GM21723 (cell line): ENCODE measurements at regions not wholly inside any gene's neighbourhood (a gene's known extent, or its start where the extent isn't known, plus 50 kb on each side); places are given as distances from the start of the nearest gene placed in this dataset.
"Not testable (repeated sequence)": the region's sequence is repeated elsewhere in the genome, so short reads cannot be mapped to it uniquely, and the experiment has no call there.

ENCODE experiments used
- ATAC-seq: cut with Tn5 transposase; IDR thresholded peaks from one replicate; pipeline ENCODE4 v1.9.1; 2021; ENCODE audit warnings: mild to moderate bottlenecking, moderate library complexity; ENCODE audit not compliant: unreplicated experiment

DNA sequence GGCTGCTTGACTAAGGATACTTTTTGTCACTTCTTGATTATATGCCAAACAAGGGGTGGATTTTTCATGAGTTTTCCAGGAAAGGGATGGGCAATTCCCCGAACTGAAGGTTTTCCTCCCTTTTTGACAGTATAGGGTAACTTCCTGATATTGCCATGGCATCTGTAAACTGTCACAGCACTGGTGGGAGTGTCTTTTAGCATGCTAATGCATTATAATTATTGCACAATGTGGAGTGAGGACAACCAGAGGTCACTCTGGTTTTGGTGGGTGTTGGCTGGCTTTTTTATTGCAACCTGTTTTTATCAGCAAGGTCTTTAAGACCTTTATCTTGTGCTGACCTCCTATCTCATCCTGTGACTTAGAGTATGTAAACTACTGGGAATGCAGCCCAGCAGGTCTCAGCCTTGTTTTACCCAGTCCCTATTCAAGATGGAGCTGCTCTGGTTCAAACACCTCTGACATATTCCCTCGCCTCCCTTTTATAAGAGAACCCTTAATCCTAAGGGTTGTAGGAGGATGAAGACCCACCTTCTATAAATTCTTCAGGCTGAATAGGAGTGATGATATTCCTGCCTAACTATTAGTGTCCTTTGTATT is 471.2 kb downstream of the ATP23 start:
- ATAC-seq: no peak

DNA sequence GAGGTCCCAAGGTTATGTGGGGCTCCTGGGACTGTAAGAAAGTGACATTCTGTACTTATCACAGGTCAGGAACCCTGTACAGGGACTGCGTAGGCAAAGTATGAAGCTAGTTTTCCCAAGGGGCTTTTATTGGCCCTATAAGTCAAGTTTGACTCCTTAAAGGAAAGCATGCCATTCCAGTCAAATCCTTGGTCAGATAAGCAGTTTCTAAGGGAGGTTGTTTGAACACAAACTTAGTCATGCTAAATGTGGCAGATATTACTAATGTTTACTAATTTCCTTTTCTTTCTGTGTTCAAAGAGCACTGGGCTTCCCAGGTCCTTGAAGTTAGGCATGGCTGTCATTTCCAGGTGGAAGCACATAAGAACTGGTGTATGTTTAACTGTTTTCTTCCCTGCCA is 472.4 kb downstream of the ATP23 start:
- ATAC-seq: no peak

DNA sequence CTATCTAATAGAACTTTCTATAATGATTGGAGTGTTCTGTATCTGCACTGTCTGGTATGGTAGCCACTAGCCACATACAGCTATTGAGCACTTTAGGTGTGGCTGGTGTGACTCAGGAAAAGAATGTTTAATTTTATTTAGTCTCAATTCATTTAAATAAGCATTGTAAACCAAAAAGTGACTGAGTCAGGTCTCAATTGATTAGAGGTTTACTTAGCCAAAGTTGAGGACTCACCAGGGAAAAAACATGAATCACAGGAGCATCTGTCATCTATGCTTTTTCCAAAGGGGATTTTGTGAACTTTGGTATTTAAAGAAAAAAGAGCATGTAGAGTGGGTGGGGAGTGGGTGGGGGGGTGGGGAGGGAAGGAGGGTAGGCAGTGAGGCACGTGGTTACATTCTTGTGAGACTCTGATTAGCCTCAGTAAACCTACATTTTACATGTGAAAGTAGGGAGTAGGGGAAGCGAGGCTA is 473.1 kb downstream of the ATP23 start:
- no peak for ATAC-seq

DNA sequence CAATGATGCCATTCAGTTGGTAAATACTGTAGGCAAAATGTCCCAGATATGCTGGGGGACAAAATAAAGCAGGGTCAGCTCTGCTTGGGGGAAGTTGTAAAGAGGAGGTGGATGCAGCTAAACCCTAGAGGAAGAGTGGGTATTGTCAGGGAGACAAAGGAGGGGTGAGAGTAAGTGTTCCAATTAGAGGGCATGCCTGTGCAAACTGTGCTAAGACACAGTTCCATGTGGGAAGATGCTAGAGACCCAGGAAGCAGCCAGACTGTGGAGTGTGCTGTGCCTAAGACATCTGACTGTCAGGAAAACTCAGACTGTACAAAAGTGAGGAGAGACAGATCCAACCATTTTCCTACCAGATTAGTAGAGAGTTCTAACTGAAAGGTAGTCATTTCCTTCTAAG is 474.3 kb downstream of the ATP23 start:
- no peak for ATAC-seq

DNA sequence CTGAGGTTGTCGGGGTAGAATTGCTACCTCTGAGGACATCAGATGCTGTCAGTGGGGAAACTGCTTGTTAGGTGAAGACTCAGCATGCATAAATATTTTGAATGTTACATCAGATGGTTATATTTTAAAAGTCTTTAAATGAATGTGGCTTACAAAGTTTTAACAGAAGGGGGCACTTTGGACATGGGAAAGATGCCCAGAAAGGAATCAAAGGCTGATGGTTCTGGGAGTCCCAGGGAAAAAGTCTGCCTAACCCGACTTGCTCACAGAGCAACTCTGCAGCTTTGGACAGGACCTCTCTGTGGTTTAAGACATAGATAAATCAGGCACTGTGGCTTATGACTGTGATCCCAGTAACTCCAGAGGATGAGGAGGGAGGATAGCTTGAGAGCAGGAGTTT is 474.9 kb downstream of the ATP23 start:
- no peak for ATAC-seq

DNA sequence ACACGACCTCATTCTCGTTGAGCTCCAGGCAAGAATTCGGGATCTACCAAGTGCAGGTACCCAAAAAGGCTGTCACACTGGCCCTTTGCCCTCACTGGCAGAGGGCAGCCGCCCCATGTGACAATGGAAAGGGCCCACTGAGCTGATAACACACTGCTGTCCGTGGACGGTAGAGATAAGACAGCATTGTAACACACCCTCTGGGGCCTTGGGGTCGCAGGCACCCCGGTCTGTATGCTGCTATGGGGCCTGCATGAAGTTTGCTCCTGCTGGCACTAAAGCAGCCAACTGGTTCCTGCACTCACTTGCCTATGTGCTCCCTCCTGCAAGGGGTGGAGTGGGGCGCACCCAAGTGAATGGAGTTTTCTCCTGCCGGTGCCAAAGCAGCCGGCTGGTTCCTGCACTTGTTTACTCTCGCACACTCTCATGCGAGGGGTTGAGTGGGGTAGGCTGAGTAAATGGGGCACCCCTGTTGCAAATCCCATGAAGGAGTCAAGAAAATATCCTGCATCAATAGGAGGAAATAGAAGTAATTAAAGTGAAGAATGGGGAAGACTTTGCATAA is 477.9 kb downstream of the ATP23 start:
- no peak for ATAC-seq

GRCh38 chr12:58419905-58420304 is 478.5 kb downstream of the ATP23 start:
- ATAC-seq: no peak

GRCh38 chr12:58420503-58420902 is 479.1 kb downstream of the ATP23 start:
- no peak for ATAC-seq

GRCh38 chr12:58421990-58422389 is 480.6 kb downstream of the ATP23 start:
- ATAC-seq: no peak

- peak; percentile 44 for ATAC-seq
Measured at GRCh38 chr12:58424735-58425392, 483.5 kb downstream of the ATP23 start.

DNA sequence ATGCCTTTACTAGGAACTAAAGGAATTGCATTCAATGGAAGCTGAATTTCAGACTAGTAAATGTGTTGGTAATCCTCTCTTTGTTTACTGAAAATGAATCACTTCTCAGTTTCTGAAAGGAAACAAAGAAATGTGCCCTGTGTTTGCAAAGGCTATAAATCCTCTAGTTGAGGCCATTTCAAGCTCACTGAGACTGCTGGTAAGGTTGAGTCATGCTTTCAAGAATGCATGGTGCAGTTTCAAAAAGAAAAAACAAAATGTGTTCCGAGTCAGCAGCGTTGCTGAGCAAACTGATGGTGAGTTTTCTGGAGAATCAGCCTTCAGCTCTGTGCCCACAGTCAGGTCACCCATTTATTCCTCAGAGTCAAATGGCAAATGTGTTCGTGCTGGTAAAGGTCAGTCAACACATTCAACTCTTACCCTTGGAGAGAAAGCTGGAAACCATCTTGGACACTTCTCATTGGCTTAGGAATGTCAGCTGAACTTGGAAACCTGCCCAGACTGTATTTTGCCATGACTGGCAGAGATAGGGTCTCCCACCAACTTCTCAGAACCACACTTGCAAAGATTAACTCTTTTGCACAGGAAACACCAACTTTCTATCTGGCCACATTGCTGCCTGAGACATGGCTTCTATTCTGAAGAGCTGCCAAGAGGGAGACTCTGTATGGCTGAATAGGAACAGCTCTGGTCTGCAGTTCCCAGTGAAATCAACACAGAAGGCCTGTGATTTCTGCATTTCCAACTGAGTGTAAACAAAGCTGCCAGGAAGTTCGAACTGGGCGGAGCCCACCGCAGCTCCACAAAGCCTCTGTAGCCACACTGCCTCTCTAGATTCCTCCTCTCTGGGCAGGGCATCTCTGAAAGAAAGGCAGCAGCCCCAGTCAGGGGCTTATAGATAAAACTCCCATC is 484.4 kb downstream of the ATP23 start:
- peak; percentile 96 for ATAC-seq

DNA sequence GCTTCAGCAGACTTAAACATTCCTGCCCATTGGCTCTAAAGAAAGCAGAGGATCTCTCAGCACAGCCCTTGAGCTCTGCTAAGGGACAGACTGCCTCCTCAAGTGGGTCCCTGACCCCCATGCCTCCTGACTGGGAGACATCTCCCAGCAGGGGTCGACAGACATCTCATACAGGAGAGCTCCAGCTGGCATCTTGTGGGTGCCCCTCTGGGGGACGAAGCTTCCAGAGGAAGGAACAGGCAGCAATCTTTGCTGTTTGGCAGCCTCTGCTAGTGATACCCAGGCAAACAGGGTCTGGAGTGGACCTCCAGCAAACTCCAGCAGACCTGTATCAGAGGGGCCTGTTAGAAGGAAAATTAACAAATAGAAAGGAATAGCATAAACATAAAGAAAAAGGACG is 485.1 kb downstream of the ATP23 start:
- not testable (repeated sequence) for ATAC-seq

- ATAC-seq: no peak
Measured at GRCh38 chr12:58433959-58434358, 486.3 kb downstream of the LRIG3 start.

DNA sequence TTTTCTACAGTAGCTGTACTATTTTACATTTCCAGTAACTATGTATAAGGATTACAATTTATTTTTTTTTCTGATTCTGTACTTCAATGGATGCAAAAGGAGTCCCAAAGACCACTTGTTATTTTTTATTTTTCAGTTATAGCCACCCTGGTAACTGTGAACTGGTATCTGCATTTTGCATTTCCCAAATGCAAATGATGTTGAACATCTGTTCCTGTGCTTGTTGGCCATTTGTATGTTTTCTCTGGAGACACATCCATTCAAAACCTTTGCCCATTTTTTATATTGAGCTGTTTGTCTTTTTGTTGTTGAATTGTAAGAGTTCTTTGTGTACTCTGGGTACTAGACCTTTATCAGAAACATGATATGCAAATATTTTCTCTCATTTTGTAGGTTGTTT is 485.6 kb downstream of the LRIG3 start:
- no peak for ATAC-seq

DNA sequence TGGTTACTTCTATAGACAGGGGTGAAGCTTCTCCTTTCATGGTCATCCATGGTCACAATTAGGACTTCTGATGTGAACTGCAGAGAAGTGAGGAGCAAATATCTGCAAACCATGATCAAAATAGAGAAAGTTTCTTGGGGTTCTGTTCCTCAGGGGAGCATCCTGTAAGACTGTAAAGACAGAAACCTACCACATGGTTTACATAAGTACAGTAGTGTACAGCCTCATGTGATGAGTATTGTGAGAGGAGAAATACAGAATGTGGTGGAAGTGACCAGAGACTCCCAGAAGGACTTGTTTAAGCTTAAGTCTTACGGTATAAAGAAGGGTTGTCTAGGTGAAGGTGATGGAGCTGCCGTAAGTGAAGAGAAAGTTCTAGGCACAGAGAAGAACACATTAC is 484.7 kb downstream of the LRIG3 start:
- ATAC-seq: peak; percentile 71

DNA sequence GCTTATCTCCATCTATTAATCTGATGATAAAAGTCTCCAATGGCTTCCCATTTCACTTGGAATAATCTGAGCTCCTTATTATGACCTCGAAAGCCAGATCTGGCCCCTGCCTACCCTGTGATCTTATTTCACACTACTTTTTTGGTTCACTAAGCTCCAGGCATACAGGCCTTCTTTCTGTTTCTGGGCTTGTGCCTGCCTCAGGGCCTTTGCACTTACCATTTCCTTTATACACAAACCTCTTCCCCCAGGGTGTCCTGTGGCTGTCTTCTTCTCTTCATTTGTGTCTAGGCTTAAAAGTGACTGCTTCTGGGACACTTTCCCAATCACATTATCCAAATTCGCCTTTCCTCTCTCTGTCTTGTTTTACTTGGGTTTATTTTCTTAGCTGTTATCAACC is 478.8 kb downstream of the LRIG3 start:
- ATAC-seq: no peak

DNA sequence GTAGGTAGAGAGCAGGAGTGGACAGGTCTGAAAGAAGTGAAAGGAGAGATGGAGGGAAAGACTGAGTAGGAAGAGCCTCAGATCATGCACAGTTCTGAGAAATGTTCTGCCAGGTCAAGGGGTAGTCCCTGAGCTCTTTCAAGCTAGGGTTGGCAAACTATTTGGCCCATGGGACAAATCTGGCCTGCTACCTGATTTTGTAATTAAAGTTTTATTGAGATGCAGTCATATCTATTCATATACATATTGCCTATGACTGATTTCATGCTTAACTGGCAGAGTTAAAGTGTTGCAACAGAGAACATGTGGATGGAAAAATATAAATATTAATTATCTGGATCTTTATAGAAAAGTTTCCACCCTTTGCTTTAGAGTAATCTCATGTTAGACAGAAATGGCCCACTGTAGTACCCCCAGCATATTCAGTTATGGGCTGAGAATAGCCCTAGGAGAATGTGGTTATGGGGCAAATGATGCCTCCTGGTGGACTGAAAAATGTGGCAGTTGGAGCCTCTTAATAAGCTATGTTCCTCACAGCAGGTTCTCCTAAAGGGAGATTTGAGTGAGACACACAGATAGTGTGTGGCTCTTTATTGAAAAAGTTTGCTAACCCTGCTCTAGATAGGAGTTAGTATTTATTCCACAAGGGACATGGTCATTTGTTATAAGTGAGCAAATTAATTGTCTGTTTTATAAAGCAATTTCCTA is 476.9 kb downstream of the LRIG3 start:
- peak; percentile 75 for ATAC-seq

GRCh38 chr12:58443981-58444371 is 476.3 kb downstream of the LRIG3 start:
- ATAC-seq: no peak

GRCh38 chr12:58450868-58451482 is 469.3 kb downstream of the LRIG3 start:
- ATAC-seq: no peak

GRCh38 chr12:58452546-58452945 is 467.8 kb downstream of the LRIG3 start:
- ATAC-seq: no peak
